HTR-8/SVneo (cell line): ENCODE measurements at regions not wholly inside any gene's neighbourhood (a gene's known extent, or its start where the extent isn't known, plus 50 kb on each side); places are given as distances from the start of the nearest gene placed in this dataset.
A peak's percentile ranks its signal among the peaks of the same experiment; 100 is the strongest.
"Not testable (repeated sequence)": the region's sequence is repeated elsewhere in the genome, so short reads cannot be mapped to it uniquely, and the experiment has no call there.

Experiments
- DNase-seq: peaks from one replicate; pipeline ENCODE4 v3.0.0; 2011; ENCODE audit warnings: low spot score, mixed read lengths; ENCODE audit not compliant: insufficient read length
- FAIRE-seq: peaks from 2 replicates; lab custom pipeline; 2011; peaks lifted over from hg19 to GRCh38; lab: Jason Lieb, UNC

DNA sequence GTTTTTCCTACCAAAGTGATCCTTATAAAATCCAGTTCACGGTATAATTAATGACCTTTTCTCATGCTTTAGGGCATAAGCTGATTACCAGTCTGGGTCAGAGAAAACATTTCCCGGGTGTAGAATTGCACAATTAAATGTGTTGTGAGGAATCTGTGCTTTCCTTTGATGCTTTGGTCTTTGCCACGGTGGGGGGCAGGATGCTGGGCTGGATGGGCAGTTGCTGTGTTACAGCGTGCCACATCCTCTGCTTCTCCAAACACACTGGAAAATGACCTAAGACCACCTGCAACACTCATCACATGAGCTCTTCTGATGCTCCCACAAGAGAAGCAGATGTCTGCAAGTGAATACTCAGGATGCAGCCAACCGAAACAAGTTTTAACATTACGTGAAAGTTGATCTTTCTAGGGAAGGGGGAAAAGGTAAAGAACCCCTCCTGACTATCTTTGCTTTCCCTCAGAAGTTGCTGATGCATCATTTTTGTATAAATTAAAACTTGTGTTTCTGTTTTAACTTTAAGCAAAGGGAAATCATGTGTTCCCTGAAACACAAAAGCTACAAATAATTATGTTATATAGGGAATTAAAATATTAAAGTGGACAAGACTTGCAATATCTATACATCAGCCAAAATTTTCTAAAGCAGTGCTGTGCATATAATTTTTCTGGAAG lies 515.3 kb upstream of the NR5A2 start:
- no peak for DNase-seq
- no peak for FAIRE-seq

DNA sequence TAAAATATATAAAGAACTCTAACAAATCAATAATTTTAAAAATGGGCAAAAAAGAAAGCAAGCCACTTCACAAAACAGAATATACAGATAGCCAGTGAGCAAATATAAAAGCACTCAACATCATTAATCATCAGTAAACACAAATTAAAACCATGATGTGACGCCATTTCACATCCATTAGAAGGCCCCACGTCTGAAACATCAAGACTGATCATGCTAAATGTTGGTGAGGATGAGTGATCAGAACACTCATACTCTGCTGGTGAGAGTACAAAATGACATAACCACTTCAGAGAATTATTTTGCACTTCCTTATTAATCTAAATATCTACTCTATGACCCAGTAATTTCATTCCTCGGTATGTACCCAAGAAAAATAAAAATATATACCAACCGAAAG lies 512.2 kb upstream of the NR5A2 start:
- FAIRE-seq: no peak

DNA sequence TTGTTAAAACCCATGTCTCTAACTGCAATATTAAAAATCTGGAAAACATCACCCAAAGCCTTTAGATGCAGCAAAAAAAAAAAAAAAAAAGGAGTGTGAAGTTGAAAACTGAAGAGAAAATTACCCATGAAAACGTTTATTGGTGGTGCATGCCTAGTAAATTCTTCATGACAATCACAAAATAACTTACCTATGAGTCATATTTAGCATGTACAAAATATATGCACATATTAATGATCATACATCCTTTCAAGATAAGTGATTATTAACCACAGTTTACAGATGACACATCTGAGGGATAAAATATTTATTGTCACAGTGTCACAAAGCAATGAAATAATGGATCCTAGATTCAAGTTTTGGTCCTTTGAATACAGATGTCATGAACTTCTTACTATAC lies 505.2 kb upstream of the NR5A2 start:
- no peak for FAIRE-seq
- no peak for DNase-seq

More for the DNA sequence above, 512.2 kb upstream of the NR5A2 start:
- no peak for DNase-seq

DNA sequence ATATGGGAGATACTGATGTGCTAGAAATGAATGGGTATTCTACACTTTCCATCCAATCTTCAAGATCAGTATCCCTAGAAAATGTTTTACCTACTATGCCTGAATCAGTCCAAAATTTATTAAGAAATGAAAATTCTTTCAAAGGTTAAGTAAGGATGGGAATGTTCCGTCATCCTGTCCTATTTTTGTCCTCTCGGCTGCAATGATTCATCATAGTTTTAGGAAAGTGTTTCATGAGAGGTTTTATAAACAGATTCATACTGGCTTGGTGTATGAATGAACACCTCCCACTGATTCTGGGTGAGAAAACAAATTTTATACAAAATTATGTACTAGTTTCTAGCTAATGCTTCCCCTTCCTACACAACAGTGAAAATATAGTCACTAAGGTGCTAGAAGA lies 504.6 kb upstream of the NR5A2 start:
- no peak for DNase-seq
- FAIRE-seq: no peak

DNA sequence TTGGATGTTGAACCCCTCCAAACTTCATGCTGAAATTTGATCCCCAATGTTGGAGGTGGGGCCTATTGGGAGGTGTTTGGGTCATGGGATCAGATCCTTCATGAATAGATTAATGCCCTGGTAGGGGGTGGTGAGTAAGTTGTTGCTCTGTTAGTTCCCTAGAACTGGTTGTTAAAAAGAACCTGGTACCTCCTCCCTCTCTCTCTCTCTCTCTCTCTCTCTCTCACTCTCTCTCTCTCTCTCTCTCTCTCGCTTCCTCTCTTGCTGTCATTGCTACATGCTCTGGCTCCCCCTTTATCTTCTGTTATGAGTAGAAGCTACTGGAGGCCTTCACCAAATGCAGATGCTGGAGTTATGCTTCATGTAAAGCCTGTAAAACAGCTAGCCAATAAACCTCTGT lies 498.2 kb upstream of the NR5A2 start:
- FAIRE-seq (no peak), DNase-seq (no peak)

DNA sequence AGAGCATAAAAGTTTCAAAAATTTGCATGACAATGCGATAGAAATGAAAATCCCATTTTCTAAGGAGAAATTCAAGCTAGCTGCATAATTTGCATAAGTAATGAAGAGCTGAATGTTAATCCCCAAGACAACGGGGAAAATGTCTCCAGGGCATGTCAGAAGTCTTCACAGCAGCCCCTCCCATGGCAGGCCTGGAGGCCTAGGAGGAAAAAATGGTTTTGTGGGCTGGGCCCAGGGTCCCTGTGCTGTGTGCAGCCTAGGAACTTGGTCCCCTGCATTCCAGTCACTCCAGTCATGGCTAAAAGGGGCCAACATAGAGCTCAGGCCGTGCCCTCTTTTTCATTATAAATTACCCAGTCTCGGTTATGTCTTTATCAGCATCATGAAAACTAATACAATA lies 494.1 kb upstream of the NR5A2 start:
- DNase-seq, FAIRE-seq: not testable (repeated sequence)

DNA sequence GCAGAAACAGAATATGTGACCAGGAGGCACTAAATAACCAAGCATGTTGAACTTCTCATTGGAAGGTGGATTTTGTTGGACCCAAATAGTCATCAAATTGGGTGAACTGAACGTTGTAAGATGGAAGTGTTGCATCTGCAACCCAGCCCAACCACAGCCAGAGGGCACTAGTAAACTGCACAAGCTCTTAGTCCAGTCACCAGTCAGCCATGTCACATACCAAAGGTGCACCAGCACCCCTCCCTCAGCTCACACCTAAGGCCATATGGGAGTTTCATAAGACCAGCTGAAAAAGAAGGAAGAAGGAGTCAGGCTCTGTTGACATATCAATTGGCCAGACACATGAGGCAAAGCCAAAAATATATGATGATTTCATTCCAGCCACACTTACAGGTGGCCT lies 481.7 kb upstream of the NR5A2 start:
- no peak for FAIRE-seq

DNA sequence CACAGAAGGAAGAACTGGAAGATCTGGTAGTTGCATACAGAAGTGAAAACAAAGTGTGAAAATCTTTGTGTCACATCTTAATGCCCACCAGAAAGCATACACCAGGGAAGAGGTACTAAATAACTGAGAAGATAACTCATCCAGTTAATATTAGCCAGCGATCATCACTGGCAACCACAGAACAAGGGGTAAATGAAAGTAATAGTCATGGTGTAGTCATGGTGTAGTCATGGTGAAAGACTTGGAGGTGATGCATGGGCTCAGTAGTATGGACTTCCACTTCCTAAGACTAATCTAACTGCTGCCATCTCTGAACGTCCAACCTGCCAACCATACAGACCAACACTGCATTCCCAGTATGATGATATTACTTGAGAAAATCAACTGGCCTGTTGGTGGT lies 481.2 kb upstream of the NR5A2 start:
- FAIRE-seq (no peak), DNase-seq (no peak)

More for the DNA sequence above, 481.7 kb upstream of the NR5A2 start:
- no peak for DNase-seq

DNA sequence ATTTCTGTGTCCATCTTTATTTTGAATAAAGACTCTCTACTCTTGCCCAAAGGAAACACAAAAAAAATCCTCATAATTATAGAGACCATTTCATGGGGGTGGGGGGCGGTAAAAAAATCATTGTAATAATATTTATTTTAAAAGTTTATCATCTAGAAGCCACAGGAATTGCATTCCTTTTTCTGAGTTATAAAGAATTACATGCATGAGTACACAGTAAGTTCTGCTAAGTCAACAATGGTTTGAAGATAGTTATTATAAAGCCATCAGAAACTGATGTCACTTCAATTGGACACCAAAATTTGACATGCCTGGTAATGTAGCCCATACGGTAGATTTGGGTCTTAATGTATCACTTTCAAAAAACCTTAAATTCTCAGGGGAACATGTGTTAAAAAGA lies 478.1 kb upstream of the NR5A2 start:
- DNase-seq (no peak), FAIRE-seq (no peak)

DNA sequence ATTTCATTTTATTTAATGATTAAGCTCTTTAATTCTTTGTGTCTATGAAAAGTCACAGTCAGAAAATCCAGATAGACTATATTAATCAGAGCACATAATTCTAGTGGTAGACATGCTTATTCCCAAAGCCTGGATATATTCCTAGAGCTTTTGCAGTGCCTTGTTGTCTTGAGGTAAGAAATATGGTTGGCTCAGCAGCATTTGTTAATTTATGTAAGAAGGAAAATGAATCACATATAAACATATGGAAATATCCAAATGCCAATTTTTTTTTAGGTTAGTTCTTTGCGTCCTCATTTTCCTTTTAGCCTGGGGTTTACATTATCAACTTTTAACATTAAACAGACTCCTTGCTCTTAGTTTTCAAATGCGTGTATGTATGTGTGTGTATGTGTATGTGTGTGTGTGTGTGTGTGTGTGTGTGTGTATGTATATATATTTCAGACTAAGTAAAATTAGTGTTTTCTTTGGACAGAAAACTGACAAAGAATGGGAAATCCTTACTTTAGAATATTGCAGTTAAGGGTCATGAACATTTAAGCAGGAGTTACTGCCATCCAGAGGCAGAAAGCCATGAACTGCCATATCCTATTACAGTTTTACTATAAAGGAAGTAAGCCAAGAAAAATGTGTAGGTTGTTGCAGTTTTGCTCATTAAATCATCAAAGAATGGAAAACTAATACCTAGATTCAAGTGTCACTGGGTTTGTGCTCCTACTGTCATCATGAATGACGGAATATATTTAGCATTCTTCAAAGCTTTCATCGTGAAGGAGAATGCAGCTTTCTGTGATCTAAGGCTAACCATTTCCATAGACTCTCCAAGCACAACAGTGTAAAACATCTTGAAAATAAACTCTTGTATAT lies 477.1 kb upstream of the NR5A2 start:
- DNase-seq (peak; percentile 11), FAIRE-seq (no peak)

DNA sequence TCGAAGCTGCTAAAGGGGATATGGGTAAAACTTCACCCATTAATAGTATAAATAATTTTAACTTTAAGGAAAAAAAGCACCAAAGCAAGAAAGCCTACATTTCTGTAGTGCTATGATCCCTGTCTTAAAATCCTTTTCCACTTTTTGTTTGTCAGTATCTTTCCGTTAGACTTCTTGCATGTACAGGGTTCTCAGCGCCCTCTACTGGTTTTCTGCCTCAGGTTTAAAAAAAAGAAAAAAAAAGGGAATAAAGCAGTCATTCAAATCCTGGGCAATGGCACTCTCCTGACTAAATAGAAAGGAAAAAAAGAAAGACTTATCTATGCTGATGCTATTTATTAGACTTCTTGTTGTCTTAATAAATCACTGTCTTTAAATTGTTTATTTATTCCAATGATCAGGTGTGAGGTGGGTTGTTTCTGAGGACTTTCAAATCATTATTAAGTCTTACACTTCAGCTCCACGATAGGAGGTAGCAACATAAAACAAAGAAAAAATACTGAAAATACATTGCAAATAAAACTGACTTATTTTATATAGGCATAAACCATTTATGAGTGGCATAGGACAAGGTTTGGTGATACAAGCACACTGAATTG lies 475.4 kb upstream of the NR5A2 start:
- DNase-seq: peak; percentile 34
- no peak for FAIRE-seq

DNA sequence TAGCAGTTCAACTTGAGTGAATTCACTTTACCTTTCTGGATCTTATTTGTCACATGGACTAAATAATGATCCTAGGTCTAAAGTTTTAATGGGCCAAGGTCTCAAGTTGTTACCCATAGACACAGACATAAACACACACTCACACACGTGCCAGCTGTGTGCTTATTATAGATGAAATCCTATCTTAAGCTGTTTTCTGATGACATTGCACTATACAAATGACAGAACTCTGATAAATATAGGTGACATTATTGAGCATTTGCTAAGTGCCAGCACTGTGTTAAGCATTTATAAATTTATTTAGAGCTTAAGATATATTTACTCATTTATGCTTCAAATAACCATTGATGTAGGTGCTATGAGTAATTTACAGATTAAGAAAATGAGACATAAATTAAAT lies 474.4 kb upstream of the NR5A2 start:
- FAIRE-seq: no peak

DNA sequence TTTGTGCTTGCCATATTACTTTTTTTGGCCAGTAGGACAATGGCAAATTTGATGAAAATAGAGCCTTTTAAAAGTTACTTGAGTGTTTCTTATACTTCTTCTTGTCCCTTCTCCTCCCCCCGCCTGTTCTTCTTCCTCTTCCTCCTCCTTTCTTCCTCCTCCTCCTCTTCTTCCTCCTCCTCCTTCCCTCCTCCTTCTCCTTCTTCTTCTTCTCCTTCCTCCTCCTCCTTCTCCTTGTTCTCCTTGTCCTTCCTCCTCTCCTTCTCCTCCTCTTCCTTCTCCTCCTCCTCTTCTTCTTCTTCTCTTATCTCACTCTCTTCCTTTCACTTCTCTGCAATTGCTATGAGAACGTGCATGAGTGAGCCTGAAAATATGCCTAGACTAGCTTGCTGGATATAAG lies 466.2 kb upstream of the NR5A2 start:
- FAIRE-seq (no peak), DNase-seq (no peak)

More for the DNA sequence above, 474.4 kb upstream of the NR5A2 start:
- no peak for DNase-seq

DNA sequence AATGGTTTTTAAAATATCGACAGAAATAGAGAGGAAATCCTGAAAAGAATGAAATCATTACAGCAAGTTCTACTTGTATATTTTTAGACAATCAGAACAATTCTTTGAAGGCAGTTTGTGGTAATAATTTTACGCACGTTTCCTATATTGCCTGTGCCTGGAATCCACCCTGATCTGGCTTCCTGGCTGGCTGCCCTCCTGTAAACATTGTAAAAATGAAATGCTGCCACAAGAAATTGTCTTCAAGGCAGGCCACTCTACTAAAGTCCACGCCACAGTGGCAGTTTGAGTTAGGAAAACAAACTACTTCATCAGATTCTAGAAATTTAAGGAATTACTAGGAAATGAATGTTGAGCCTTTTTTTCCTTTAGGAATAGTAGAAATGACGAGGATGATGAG lies 454.5 kb upstream of the NR5A2 start:
- DNase-seq (no peak), FAIRE-seq (no peak)

DNA sequence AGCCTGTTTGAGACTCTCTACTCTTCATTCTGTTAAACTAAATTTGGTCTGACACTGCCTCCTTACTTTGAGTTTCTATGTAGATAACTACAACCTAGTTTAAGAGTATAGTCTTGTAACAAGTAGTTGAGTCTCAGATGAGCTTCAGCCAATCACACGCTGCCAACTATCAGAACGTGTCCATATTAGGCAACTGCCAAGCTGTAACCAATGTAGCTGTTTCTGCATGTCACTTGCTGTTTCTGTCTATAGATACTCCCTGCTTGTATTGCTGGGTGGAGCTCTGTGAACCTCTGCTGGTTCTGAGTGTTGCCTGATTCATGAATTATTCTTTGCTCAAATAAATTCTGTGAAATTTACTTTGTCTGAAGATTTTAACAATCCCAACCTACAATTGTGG lies 452.6 kb upstream of the NR5A2 start:
- FAIRE-seq (no peak), DNase-seq (no peak)

DNA sequence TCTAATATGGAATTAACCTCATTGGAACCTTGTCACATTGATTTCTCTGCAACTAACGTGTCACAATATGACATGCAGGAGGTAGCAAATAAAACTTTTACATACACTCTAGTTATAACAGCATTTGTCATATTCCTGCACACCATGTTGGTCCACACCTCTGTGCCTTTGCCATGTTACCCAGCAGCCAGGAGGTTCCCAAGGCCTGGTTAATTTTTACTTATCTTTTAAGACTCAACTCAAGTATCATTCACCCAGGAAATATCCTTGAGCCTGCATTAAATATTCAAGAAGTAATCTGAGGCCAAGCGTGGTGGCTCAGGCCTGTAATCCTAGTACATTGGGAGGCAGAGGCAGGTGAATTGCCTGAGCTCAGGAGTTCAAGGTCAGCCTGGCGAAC lies 447.2 kb upstream of the NR5A2 start:
- FAIRE-seq (no peak), DNase-seq (no peak)

DNA sequence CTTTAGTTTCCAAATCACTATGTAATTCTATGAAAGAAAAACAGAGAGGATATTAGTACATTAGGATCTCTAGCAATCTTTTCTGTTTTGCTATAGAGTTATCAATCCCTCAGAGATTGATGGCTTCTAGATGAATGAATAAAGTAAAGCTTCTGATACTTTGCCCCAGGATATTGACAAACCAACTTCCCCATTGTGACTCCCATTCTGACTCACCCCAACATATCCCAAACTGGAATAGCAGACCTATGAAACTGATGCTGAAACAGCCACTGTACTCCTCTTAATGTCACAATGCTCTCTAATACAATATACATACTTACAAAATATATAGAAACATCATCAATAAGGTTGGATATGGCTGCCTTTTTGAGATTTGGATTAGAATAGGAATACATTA lies 442.1 kb upstream of the NR5A2 start:
- no peak for FAIRE-seq
- no peak for DNase-seq

DNA sequence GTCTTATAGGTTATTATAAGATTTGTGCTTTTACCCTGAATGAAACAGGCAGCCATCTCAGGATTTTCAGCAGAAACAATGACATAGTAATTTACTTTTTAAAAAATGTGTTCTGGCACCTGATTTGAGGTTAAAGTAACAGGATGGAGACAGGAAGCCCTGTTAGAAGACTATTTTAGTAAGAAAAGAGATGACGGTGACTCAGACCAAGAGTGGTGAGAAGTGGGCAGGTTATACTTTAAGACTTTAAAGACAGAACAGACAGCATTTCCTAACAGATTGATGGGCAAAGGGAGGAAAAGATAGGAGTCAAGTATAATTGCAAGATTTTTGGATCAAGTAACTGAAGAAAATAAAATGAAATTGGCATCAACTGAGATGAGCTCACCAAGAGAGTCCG lies 436.8 kb upstream of the NR5A2 start:
- FAIRE-seq (no peak), DNase-seq (no peak)

DNA sequence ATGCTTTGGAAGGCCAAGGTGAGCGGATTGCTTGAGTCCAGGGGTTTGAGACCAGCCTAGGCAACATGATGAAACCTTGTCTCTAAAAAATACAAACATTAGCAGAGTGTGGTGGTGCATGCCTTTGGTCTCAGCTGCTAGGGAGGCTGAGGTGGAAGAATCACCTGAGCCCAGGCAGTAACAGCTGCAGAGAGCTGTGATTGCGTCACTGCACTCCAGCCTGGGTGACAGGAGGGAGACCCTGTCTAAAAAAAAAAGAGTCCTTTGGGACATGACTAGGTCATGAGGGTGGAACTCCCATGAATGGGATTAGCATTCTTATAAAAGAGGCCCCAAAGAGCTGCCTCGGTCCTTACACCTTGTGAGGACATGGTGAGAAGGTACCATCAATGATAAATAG lies 436.0 kb upstream of the NR5A2 start:
- no peak for FAIRE-seq
- no peak for DNase-seq

DNA sequence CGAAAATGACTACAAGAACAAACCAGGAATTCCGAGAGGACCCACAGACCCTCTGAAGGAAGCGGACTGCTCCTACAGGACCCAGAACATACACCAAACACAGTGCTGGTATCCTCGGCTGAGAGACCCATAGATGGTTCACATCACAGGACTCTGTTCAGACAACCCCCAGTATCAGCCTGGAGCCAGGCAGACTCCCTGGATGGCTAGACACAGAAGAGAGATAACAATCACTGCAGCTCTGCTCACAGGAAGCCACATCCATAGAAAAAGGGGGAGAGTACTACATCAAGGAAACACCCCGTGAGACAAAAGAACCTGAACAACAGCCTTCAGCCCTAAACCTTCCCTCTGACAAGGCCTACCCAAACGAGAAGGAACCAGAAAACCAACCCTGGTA lies 434.0 kb upstream of the NR5A2 start:
- DNase-seq (no peak), FAIRE-seq (no peak)

DNA sequence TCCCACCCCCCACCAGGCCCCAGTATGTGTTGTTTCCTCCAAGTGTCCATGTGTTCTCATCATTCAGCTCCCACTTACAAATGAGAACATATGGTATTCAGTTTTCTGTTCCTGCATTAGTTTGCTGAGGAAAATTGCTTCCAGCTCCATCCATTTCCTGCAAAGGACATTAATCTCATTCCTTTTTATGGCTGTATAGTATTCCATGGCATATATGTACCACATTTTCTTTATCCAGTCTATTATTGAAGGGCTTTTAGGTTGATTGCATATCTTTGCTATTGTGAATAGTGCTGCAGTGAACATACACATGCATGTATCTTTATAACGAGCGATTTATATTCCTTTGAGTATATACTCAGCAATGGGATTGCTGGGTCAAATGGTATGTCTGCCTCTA lies 431.1 kb upstream of the NR5A2 start:
- not testable (repeated sequence) for FAIRE-seq, DNase-seq
